B cell (primary cell): ENCODE measurements at regions not wholly inside any gene's neighbourhood (a gene's known extent, or its start where the extent isn't known, plus 50 kb on each side); places are given as distances from the start of the nearest gene placed in this dataset.

Experiments used
- ATAC-seq: fragments of 200-7000 bp; cut with Tn5 transposase; one replicate; pipeline ENCODE4 v1.10.0; 2021; ENCODE audit warnings: low read depth, mild to moderate bottlenecking, moderate number of reproducible peaks, moderate library complexity
- CTCF ChIA-PET: fragments of 350-600 bp; sonication (Branson Sonifier 250); formaldehyde crosslinking; loops from one replicate; lab custom pipeline; 2021; ENCODE audit warnings: antibody characterized with exemption, inconsistent platforms; lab: Charles Lee
- POLR2A ChIA-PET: fragments of 350-600 bp; sonication (Branson Sonifier 250); formaldehyde crosslinking; loops from one replicate; lab custom pipeline; 2021; ENCODE audit warnings: antibody characterized with exemption; lab: Charles Lee
- DNase-seq: peaks from one replicate; pipeline ENCODE4 v3.0.0; 2013
- H2AFZ ChIP-seq: 2 replicates; pipeline ENCODE4 v1.6.1; 2012; ENCODE audit warnings: mild to moderate bottlenecking, low read depth, low read length; ENCODE audit not compliant: insufficient read depth, poor library complexity, severe bottlenecking
- H3K27ac ChIP-seq, 2 donors: 1 replicate in 1 of 2; 2 replicates in 1 of 2; pipeline ENCODE4 v1.5.1; 2012 to 2013; ENCODE audit warnings: low read length in 2 of 2, mild to moderate bottlenecking in 2 of 2, moderate library complexity in 1 of 2
- H3K27me3 ChIP-seq, 4 experiments: fragments of 200-600 bp in 1 of 4; sonication (generic) in 1 of 4; replicated peaks in 1 of 4; 1 replicate in 2 of 4; 2 replicates in 2 of 4; pipeline versions ENCODE4 v1.6.1 to v1.7.0; 2013 to 2016; ENCODE audit warnings: low read length in 3 of 4, mild to moderate bottlenecking in 2 of 4, mixed read lengths in 1 of 4, moderate library complexity in 1 of 4; ENCODE audit not compliant: insufficient read depth in 4 of 4, control insufficient read depth in 3 of 4; ENCODE audit errors: control extremely low read depth in 1 of 4
- H3K36me3 ChIP-seq, 2 experiments: replicated peaks in 1 of 2; 1 replicate in 1 of 2; 2 replicates in 1 of 2; pipeline versions ENCODE4 v1.6.1 to v1.7.1; 2013; ENCODE audit warnings: low read length in 1 of 2; ENCODE audit not compliant: insufficient read depth in 2 of 2, control insufficient read depth in 1 of 2; ENCODE audit errors: control extremely low read depth in 1 of 2, extremely low read depth in 1 of 2
- H3K4me1 ChIP-seq, 2 donors: fragments of 200-600 bp in 1 of 2; sonication (generic) in 1 of 2; 1 replicate in 1 of 2; 2 replicates in 1 of 2; pipeline versions ENCODE4 v1.5.1 to v1.6.1; 2013 to 2017; ENCODE audit warnings: low read length in 2 of 2; ENCODE audit not compliant: control insufficient read depth in 2 of 2, insufficient read depth in 2 of 2
- H3K4me2 ChIP-seq: replicated peaks from 2 replicates; pipeline ENCODE3; 2012; ENCODE audit warnings: mild to moderate bottlenecking, low read depth, low read length; ENCODE audit not compliant: poor library complexity, severe bottlenecking
- H3K4me3 ChIP-seq, 5 experiments: fragments of 200-600 bp in 1 of 5; sonication (generic) in 1 of 5; 1 replicate in 3 of 5; 2 replicates in 2 of 5; pipeline versions ENCODE4 v1.5.1 to v1.7.0; 2011 to 2016; ENCODE audit warnings: low read length in 4 of 5, mild to moderate bottlenecking in 4 of 5, low read depth in 2 of 5, control low read depth in 1 of 5, moderate library complexity in 1 of 5; ENCODE audit not compliant: insufficient read depth in 1 of 5; ENCODE audit errors: control extremely low read depth in 1 of 5, extremely low read depth in 1 of 5
- H3K79me2 ChIP-seq: fragments of 200-600 bp; sonication (generic); one replicate; pipeline ENCODE4 v1.6.0; 2016; ENCODE audit warnings: low read length; ENCODE audit not compliant: control insufficient read depth, insufficient read depth
- H3K9ac ChIP-seq: fragments of 200-600 bp; sonication (generic); 2 replicates; pipeline ENCODE4 v1.6.1; 2017; ENCODE audit warnings: mild to moderate bottlenecking, low read length, moderate library complexity
- H3K9me3 ChIP-seq, 3 donors: one replicate each; pipeline versions ENCODE4 v1.6.1 to v1.7.1; 2013; ENCODE audit warnings: low read length in 2 of 3; ENCODE audit not compliant: control insufficient read depth in 2 of 3, insufficient read depth in 1 of 3; ENCODE audit errors: control extremely low read depth in 1 of 3
- H4K20me1 ChIP-seq: 2 replicates; pipeline ENCODE4 v1.6.0; 2012; ENCODE audit warnings: mild to moderate bottlenecking, low read length; ENCODE audit not compliant: insufficient read depth, control insufficient read depth, poor library complexity, severe bottlenecking
- H3K27ac Mint-ChIP-seq: one replicate; pipeline ENCODE4 v1.8.0; 2021; ENCODE audit warnings: mixed read lengths
- H3K27me3 Mint-ChIP-seq: one replicate; pipeline ENCODE4 v1.8.0; 2021; ENCODE audit warnings: mixed read lengths
- H3K4me1 Mint-ChIP-seq: one replicate; pipeline ENCODE4 v1.8.0; 2021; ENCODE audit warnings: mixed read lengths
- H3K4me3 Mint-ChIP-seq: one replicate; pipeline ENCODE4 v1.8.0; 2021; ENCODE audit warnings: mixed read lengths
- H3K9me3 Mint-ChIP-seq: one replicate; pipeline ENCODE4 v1.8.0; 2022; ENCODE audit warnings: mixed read lengths; ENCODE audit not compliant: insufficient read depth
- CTCF ChIP-seq: fragments of 200-600 bp; IDR thresholded peaks from one replicate; pipeline ENCODE4 v1.8.0; 2022; ENCODE audit warnings: antibody characterized with exemption, mild to moderate bottlenecking
- EZH2 ChIP-seq: IDR thresholded peaks from 2 replicates; pipeline ENCODE4 v1.6.1; 2012; ENCODE audit warnings: borderline replicate concordance, low read depth, mild to moderate bottlenecking, moderate library complexity, low read length; ENCODE audit not compliant: insufficient read depth, poor library complexity, severe bottlenecking
- WGBS: methylation state at CpG from one replicate; pipeline ENCODE4 v1.1.5; 2013; ENCODE audit warnings: missing lambda C conversion rate; ENCODE audit not compliant: insufficient coverage; 5-methylcytosine and 5-hydroxymethylcytosine counted together
- intact Hi-C: fragments of 100-400 bp; cut with micrococcal nuclease; formaldehyde crosslinking; loops from one replicate; pipeline ENCODE4 v1.10.0; 2022

- ATAC-seq (no peak), DNase-seq (no peak)
- Histone ChIP-seq H3K27ac (no peak overlapping the region), H3K4me3 (no peak overlapping the region), H3K4me2 (no peak overlapping the region), H3K79me2 (no peaks in the 10 kb centered on the region), H3K9ac (no peak overlapping the region), H2AFZ (no peak overlapping the region), H4K20me1 (no peaks in the 10 kb centered on the region), H3K27me3 (peaks cover 0 to 12% (median 8%) of the 10 kb centered on the region in 4 experiments), H3K36me3 (no peaks in the 10 kb centered on the region), H3K4me1 (peaks cover 4 to 6% of the 10 kb centered on the region in 2 donors), H3K9me3 (no peaks in the 10 kb centered on the region)
- H3K4me3 Mint-ChIP-seq, result no peak overlapping the region
- intact Hi-C loops, result no loop called here
- H3K27ac Mint-ChIP-seq, result no peak overlapping the region
- H3K27me3 Mint-ChIP-seq, result peaks cover 11% of the 10 kb centered on the region
- H3K9me3 Mint-ChIP-seq, result no peaks in the 10 kb centered on the region
- ChIA-PET CTCF (interaction anchor here (2.1 kb wide), 1 partner anchor 16 kb away, joined by 8 read pairs; no protein-coding TSS in a partner anchor), POLR2A (no interaction called here)
- WGBS, result no CpG with 5 or more reads among the region's 1 CpG
- TF ChIP-seq CTCF, result no peak
- peaks cover 11% of the 10 kb centered on the region for H3K4me1 Mint-ChIP-seq
Observed at GRCh38 chrX:39165185-39165584, 363.9 kb downstream of the MID1IP1 start.

DNA sequence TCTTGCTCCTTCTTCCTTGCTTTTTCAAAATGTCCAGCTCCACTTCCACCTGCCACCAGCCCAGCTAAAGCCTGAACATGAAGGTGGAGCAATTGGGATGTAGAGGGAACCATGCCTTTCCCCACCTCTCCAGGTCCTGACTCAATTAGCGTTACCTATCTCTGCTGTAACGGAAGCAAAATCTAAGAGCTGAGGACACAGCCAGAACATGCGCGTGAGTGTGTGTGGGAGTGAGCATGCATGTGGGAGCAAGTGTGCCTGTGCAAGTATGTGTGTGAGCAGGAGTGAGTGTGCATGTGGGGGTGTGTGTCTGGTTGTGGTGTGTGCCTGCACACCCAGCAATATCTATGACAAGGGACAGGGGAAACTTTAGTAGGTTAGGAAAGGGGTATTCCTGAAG, 364.5 kb downstream of the MID1IP1 start:
- Mint-ChIP-seq H3K4me1 (peaks cover 10% of the 10 kb centered on the region), H3K27me3 (peaks cover 11% of the 10 kb centered on the region), H3K4me3 (no peak overlapping the region), H3K27ac (no peak overlapping the region), H3K9me3 (no peaks in the 10 kb centered on the region)
- Histone ChIP-seq H3K27ac (no peak overlapping the region), H3K9me3 (no peaks in the 10 kb centered on the region), H3K9ac (no peak overlapping the region), H3K27me3 (peaks cover 0 to 12% (median 7%) of the 10 kb centered on the region in 4 experiments), H4K20me1 (no peaks in the 10 kb centered on the region), H2AFZ (no peak overlapping the region), H3K36me3 (no peaks in the 10 kb centered on the region), H3K4me2 (no peak overlapping the region), H3K4me3 (no peak overlapping the region), H3K79me2 (no peaks in the 10 kb centered on the region), H3K4me1 (peaks cover 4 to 6% of the 10 kb centered on the region in 2 donors)
- ChIA-PET POLR2A (no interaction called here), CTCF (no interaction called here)
- intact Hi-C loops, result no loop called here
- no peak for TF ChIP-seq CTCF
- no peak for TF ChIP-seq EZH2
- ATAC-seq (no peak), DNase-seq (no peak)
- 100% methylated on average over 2 of the region's 4 CpGs for WGBS
